Inflammatory macrophage (primary cell): ENCODE measurements at regions not wholly inside any gene's neighbourhood (a gene's known extent, or its start where the extent isn't known, plus 50 kb on each side); places are given as distances from the start of the nearest gene placed in this dataset.
"Not testable (repeated sequence)": the region's sequence is repeated elsewhere in the genome, so short reads cannot be mapped to it uniquely, and the experiment has no call there.

ENCODE experiments used
- DNase-seq, 2 donors: peaks; one replicate each; pipeline ENCODE4 v3.0.0-alpha.2; 2020 to 2022

GRCh38 chr6:81962198-81962597 is 209.7 kb upstream of the TENT5A start:
- peak in 1 of 2 donors; percentile 23 for DNase-seq

GRCh38 chr6:81950877-81951276 is 198.4 kb upstream of the TENT5A start:
- DNase-seq, result no peak

DNA sequence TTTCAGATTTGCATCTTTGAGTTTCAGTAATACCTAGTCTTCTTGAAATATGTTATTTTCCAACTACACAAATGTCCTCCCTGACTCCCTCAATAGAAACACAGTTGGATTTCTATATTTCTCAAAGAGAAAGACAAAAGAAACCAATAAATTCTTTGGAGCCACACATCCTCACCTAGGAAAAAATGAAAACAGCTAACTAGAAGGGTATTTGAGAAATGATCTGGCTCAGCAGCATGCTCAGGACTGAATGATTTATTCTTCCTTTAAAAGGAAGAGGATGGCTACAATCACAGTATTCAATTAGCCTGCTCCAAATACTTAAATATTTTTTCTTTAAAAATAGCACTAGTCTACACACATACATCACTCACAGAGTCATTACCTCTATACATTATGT is 196.4 kb upstream of the TENT5A start:
- no peak for DNase-seq

GRCh38 chr6:81948196-81948595 is 195.7 kb upstream of the TENT5A start:
- DNase-seq, result not testable (repeated sequence)

DNA sequence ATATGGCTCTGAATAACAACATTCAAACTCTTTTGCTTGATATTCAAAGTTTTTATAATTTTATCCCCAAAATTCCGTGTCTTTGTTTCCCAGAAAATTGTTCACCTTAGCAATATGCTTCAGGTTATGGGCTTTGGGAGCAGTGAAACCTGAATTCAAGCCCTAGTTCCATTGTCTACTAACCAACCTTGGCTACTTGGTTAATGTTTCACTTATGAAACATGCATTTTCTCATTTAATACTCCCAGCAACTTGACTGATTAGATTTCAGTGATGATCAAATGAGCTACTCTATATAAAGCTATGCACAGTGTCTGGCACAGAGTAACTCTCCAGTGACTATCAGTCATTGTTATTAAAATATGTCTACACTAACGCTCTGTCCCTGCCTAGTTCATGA is 192.2 kb upstream of the TENT5A start:
- DNase-seq, result no peak

GRCh38 chr6:81942842-81943241 is 190.4 kb upstream of the TENT5A start:
- DNase-seq, result not testable (repeated sequence)

DNA sequence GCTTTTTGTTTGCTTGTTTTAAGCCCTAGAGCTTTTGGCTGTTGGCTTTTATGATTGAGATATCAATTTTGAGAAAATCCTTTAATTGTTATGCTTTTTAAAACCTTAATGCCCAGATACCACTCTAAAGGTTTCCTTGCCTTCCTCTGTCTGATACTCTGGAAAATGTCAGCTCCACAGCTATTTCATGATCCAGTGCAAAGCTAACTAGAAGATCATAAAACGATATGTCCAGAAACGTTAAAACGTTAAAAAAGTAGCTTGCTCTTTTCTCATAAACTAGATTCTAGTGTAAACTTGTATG is 189.5 kb upstream of the TENT5A start:
- DNase-seq, result no peak

DNA sequence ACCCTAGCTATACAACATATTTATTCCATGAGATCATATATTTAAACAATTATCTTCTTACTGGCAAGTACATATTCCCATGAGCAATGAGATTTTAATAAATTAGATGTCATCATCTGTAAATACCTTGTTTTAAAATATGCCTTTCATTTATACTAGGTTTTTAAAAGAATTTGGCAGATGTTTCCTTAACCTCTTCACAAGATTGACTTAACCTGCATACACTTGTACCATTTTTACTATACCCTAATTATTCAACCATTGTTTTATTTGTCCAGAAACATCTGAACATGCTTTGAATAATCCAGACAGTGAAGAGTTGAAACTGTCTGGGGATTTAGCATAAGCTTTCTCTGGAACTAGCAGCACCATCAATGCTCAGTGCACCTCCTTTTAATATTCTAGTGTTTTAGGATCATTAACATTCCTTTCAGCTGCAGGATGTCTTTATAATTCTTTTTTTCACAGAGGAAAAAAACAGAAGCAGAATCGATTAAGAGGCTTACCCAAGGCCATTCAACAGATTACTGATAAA is 188.0 kb upstream of the TENT5A start:
- no peak for DNase-seq

DNA sequence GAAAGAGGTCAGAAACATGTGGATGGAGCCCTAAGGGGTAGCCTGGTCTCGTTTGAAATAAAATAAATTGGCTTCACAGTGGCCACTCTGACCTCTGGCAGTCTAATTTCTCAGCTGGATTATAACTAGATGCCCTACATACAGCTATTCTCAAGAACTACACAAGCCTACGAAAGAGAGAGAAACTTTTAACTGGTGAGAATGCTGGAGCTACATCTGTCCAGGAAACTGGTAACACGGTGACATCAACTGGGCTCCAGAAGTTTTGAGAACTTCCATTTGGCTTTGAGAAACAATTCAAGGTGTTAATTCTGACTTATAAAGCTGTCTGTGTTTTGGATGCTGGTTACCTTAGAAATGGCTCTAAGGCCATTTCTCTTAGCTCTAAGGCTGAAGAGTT is 187.3 kb upstream of the TENT5A start:
- no peak for DNase-seq

GRCh38 chr6:81938991-81939732 is 186.7 kb upstream of the TENT5A start:
- no peak for DNase-seq

- peak; percentile 6 to 15 for DNase-seq
Measured at GRCh38 chr6:81938014-81938856, 185.8 kb upstream of the TENT5A start.

DNA sequence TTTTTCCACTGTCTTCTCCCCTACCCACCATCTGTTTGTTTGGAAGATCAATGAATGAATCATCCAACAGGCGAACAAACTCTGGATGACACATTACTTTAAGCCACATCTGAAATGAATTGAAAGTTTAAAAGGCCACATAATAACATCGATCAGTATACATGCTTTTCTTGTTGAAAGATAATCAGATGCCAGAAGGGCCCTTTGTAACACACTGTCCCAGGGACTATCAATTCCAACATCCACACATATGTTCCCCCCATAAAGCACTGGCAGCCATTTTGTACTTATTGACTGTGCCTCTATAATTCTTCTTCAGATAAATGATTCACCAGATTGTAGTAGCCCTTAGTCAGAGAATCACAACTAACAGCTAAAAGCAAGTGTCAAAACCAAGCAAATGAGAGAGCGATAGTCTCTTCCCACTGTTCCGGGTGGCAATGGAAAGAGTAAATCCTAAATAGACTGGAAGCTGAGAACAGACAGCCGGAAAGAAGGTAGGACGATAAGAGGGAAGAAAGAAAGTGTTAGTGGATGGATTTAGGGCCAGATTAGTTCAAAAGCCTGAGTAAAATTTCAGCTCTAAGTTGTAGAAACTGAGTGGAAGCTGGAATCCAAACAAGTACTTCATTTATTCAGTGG is 184.9 kb upstream of the TENT5A start:
- DNase-seq, result no peak

DNA sequence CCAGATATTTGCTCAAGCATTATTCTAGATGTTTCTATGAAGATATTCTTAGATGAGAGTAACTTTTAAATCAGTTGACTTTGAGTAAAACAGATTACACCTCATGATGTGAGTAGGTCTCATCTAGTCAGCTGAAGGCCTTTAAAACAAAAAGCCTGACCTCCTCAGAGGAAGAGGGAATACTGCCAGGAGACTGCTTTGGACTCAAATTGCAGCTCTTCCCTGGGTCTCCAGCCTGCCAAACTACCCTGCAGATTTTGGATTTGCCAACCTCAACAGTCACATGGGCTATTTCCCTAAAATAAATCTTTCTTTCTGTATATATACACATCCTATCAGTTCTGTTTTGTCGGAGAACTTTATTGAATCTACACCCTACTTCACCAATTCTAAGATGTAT is 182.5 kb upstream of the TENT5A start:
- DNase-seq, result no peak

GRCh38 chr6:81933608-81934051 is 181.1 kb upstream of the TENT5A start:
- DNase-seq, result no peak

- DNase-seq, result no peak
Measured at GRCh38 chr6:81933089-81933488, 180.6 kb upstream of the TENT5A start.

DNA sequence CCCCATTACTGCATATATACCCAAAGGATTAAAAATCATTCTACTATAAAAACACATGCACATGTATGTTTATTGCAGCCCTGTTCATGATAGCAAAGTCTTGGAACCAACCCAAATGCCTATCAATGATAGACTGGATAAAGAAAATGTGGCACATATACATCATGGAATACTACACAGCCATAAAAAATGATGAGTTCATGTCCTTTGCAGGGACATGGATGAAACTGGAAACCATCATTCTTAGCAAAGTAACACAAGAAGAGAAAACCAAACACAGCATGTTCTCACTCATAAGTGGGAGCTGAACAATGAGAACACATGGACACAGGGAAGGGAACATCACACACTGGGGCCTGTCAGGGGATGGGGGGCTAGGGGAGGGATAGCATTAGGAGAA is 180.0 kb upstream of the TENT5A start:
- not testable (repeated sequence) for DNase-seq

GRCh38 chr6:81929828-81930227 is 177.3 kb upstream of the TENT5A start:
- no peak for DNase-seq

DNA sequence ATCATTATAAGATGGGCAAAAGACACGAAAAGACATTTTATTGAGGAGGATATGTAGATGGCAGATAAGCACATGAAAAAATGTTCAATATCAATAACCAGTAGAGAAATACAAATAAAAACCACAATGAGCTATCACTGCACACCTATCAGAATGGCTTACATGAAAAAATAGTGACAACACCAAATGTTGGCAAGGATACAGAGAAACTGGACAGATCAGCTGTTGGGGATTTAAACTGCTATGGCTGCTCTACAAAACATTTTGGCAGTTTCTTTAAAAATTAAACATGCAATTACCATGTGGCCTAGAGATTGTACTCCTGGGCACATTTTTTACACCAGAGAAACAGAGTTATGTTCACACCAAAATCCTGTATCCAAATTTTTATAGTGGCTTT is 172.7 kb upstream of the TENT5A start:
- DNase-seq, result no peak

DNA sequence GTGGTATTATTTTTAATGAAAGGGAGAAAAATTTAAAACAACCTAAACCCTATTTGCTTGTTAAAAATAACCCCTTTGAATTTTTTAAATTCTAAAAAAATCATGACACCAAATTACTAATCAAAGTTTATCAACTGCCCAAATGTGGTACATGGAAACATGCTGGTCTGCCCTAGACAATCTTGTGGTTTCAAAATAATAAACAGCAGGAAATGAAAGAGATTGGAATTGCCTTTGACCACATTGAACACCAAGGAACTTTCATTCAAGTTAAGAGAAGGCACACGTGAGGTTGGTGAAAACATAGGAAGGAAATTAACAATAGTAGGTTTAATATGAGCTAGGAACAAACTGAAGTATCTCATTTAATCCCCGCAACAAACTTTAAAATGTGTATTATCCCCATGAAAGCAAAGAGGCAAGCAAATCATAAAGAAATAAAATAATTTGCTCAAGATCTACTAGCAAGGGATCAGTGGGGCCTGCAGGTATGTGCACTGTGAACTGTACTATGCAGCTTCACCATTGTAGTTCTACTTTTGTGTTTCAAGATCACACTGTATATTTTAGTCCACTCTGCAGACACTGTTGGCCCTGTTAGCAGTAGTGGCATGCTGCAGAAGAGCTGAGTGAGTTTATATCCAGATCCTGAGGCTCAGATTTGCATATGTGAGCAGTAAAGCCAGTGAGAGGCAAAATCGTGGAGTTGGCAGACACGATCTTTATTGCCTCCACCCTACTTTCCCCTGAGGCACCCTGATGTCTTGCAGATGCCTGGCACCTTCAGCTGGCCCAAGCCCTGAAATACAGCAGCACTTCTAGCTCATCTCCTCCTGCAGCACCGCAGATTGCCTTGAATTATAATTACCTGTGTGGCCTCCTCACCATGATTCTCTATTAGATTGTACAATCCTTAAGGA is 157.8 kb upstream of the TENT5A start:
- no peak for DNase-seq

DNA sequence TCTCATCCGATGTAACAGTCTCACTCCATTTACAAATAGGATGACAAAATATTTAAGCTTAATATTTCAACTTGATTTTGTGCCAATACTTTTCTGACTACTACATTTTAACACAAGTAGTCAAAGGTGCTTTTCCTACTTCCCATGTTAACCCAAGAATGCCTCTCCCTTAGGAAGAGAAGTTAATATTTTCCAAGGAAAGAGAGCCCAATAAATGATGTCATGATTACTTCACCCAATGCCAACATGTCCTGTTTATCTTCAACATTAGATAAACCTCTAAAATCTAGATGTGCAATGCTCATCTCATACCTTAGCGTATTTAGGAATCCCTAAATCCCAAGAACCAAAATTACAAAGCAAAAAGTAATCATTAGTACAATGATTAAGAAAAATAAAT is 156.7 kb upstream of the TENT5A start:
- no peak for DNase-seq

GRCh38 chr6:81906709-81907204 is 154.3 kb upstream of the TENT5A start:
- no peak for DNase-seq

DNA sequence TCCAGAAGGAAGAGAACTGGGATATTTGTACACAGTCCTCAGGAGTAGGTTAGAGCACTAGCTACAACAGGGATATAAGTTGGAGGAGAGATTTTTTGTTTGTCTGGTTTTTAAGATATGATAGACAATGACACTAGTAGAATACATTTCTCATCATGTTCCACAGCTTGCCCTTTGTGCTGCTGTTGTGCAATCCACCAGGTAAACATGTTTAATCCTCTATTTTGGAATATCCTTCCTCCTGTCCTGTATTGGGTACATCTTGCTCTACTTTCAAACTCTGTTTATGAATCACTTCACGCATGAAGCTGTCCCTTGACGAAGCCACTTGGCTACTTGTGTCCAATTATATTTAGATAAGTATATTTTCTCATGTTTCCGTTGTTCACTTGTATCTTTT is 153.6 kb upstream of the TENT5A start:
- DNase-seq, result no peak
